HG03469 (cell line): ENCODE measurements at regions not wholly inside any gene's neighbourhood (a gene's known extent, or its start where the extent isn't known, plus 50 kb on each side); places are given as distances from the start of the nearest gene placed in this dataset.

Experiments
- ATAC-seq: cut with Tn5 transposase; IDR thresholded peaks from one replicate; pipeline ENCODE4 v1.9.1; 2021; ENCODE audit warnings: mild to moderate bottlenecking, moderate library complexity, moderate number of reproducible peaks; ENCODE audit not compliant: unreplicated experiment

DNA sequence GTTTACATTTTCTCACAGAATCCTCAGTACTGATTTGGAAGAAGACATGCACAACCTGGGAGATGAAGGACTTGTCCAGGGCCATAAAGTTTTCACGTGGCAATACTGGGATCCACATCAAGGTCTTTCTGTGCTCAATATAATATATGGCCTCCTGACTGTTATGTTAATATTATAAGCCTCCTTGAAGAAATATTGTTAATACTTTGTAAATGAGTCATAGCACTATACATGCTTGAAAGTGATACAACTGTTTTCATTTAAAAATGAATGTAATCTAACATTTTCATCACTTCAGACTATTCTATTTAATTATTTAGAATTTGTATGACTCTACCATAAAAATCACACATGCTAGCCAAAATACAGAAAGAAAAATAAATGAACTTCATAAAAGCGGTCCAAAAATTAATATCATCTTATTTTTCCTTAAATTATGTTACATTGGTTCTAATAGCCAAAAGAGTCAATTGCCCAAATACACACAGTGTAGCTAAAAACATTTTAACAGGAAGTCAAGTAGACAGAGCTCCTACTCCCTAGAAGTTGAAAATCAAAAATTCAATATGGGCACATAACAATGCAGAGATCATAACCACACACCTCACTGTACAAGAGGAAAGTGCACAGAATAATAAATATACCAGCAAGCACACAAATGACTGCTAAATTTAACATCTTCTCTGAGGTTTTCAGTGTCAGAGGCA, 188.0 kb upstream of the HDDC2 start:
- ATAC-seq, result no peak

DNA sequence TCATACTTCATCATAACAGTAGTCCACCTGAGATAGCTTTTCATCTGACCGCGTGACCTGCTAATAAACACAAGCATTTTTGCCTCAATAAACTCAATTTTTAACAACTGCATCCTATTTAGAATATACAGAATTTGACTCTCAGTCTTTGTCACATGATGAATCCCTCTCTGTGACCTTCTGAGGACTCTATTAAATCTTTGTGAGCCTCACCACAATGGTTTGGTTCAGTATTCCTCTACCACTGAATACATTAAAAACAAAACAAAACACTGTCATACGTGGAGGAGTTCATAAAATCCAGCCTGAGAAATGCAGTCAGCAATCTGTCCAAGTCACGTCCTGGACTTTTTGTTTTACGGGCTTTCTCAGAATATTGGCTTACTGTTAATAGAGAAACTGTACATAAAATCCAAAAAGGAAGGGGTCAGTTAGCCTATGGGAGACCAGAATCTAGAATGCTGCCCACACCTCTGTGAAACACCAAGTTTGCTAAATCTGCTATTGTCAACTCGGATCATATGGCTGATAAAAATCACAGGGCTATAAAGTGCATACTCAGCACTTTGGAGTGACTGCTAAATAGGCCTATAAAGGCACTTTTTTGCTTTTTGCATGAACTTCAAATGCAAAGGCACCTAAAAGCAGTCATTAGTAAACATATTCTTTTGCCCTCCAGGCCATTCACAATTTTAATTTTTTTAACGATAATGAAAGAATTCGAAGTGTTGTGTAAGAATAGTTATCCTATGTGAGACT, 190.3 kb upstream of the HDDC2 start:
- no peak for ATAC-seq

DNA sequence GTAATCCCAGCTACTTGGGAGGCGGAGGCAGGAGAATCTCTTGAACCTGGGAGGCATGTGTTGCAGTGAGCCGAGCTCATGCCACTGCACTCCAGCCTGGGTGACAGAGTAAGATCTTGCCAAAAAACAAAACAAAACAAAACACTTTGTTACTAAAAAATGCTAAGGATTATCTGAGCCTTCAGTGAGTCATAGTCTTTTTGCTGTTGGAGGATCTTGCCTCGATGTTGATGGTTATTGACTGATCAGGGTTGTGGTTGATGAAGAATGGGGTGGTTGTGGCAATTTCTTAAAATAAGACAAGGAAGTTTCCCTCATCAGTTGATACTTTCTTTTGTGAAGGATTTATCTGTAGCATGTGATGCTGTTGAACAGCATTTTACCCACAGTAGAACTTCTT, 196.8 kb upstream of the HDDC2 start:
- no peak for ATAC-seq

DNA sequence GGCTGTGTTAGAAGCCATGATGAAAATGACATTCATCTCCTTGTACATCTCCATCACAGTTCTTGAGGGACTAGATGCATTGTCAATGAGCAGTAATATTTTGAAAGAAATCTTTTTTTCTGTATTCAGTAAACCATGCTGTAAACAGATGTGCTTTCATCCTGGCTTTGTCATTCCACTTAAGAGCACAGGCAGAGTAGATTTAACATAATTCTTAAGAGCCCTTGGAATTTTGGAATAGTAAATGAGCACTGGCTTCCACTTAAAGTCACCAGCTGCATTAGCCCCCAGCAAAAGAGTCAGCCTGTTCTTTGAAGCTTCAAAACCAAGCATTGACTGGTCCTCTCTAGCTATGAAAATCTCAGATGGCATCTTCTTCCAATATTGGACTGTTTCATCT, 197.8 kb upstream of the HDDC2 start:
- no peak for ATAC-seq

DNA sequence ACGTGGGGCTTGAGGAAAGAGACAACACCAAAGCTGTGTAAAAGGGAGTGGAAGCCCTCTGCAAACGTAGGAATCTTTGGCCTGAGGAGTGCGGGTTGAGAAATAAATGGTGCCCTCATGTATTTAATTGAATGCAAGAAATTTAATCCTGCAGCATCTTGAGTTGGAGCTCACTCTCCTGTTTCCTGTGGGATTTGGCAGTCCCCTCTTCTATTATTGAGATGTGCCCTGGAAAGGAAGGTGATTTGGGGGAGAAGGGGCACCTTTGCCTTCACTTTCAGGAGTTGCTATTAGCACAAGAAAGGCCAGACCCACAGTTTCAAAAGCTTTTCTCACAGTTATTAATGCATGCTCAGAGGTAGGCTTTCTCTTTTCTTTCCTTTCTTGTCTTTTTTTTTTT, 201.4 kb upstream of the HDDC2 start:
- ATAC-seq, result no peak

DNA sequence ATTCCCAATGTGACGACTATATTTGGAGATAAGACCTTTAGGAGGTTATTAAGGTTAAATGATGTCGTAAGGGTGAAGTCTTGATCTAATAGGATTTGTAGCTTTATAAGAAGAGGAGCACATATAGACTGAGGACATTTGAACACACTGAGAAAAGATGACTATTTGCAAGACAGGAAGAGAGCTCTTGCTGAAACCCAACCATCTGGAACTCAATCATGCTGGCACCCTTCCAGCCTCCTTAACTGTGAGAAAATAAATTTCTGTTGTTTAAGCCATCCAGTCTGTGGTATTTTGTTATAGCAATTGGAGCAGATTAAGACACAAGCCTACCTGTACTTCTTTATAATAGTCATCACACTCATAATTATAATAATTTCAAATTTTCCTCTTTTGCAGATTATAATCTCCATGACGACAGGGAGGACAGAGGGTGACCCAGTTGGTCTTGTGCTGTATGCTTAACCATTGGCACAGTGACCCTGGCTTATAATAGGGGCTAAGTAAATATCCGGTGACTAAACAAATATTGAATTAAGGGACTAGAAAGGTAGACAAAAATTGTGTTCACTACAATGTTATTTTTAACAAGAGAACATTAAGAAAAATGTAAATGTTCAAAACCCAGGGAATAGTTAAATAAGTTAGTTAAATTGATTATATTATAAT, 206.4 kb upstream of the HDDC2 start:
- peak; percentile 42 for ATAC-seq

DNA sequence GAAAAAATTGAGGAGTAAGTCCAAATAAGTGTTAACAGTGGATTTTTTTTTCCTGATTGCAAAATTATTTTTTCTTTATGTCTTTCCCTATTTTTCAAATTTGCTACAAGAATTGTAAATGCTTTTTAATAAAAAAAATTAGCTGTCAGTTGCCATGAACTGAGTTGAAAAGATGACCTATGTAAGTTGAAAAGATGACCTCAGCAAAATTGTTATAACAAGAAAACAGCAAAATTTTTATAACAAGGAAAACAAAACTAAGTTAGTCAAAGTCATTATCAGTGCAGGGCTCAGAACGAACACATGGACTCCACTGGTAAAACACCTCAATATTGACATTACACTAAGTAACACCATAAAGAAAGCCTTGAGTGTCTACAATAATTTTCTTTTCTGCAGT, 207.0 kb upstream of the HDDC2 start:
- ATAC-seq, result no peak

DNA sequence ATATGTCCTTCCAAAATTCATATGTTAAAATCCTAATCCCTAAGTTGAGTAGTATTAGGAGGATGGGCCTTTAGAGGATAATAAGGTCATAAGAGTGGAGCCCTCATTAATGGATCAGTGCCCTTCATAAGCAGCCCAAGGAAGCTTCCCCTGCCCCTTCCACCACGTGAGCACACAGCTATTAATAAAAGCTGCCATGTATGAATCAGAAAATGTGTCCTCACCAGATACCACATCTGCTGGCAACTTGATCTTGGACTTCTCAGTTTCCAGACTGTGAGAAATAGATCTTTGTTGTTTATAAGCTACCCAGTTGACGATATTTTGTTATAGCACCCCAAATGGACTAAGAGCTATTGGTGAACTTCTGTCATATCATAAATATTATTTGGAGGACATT, 207.7 kb upstream of the HDDC2 start:
- ATAC-seq, result no peak

DNA sequence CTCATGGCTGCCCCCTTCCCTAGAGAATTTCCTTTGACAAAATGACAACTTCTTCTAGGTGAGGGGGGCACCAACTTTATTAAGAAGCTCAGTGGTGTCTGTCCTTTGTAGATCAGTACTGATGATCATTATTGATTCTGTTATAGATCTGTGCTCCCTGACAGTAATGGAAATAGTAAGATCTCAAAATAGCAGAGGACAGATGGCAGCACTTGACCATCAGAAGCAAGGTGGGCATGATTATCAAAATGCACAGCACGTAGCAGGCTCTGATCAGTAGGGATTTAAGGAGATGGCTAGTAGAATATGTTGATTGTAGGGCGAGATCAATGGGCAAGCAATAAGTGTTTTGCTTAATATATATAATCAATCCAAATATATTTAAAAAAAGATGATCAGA, 208.6 kb upstream of the HDDC2 start:
- ATAC-seq, result no peak

DNA sequence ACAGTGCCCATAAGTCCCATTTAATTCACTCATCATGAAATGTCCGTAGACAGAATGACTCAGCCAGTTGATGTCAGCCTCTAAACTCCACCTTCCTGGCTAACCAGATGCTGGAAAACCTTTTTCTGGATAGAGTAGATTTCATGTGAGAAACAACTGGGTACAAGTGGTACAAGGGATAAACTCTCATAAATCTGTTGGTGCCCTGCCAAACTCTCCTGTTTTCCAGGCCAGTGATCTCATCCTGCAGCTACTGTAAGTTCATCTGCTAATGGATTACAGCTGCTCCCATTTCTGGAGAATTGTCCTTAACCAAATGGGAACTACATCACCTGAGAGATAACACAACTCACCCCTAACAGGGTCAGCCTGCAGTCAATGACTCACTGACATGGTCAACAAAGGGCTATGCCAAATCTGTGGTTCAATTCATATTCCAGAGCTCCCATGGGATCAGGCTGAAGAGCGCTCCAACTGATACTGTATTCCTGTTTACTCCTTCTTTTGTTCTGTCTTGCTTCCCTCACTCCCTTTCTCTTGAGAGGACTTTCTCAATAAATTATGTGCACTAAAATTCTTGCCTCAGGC, 210.1 kb upstream of the HDDC2 start:
- ATAC-seq, result no peak

DNA sequence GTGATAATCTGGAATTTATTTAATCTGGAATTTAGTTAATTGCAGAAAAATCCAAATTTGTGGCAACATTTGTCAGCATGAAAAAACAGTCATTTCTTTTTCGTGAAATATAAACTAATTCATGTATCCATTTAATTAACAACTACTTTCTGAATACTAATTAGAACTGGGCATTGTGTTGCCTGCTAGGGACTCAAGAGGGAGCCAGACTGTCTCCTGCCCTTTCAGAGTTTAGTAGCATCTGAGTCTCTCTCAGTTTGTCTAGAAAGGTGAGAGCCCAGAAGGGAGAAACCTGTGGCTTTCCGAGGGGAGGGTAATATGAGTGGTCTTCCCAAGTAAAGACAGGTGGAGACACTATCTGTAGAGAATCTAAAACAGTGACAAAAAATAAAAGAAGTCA, 210.9 kb upstream of the HDDC2 start:
- ATAC-seq, result peak; percentile 57

DNA sequence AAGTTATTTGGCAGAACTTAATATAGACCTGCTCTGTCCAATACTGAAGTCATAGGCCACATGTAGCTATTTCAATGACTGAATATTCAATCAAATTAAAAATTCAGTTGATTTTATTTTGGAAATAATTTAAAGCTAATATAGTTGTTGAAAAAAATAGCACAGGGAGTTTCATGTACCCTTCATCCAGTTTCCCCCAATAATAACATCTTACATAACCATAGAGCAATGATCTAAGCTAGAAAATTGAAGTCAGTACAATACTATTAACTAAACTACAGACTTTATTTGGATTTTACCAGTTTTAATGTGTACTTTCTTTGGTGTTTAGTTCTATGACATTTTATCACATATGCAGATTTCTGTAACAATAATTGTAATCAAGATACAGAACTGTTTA, 212.2 kb upstream of the HDDC2 start:
- no peak for ATAC-seq

DNA sequence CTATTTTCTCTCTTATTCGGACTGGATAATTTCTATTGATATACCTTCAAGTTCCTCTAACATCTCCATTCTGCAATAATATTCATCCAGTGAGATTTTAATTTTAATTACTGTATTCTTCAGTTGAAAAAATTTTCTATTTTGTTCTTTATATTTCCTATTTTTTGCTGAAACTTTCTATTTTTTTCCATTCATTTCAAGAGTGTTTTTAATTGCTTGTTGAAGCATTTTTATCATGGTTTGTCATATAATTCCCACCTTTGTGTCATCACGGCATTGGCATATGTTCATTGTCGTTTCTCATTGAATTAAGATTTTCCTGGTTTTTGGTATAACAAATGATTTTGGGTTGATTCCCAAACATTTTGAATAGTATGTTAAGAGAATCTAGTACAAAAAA, 214.9 kb upstream of the HDDC2 start:
- ATAC-seq, result no peak

DNA sequence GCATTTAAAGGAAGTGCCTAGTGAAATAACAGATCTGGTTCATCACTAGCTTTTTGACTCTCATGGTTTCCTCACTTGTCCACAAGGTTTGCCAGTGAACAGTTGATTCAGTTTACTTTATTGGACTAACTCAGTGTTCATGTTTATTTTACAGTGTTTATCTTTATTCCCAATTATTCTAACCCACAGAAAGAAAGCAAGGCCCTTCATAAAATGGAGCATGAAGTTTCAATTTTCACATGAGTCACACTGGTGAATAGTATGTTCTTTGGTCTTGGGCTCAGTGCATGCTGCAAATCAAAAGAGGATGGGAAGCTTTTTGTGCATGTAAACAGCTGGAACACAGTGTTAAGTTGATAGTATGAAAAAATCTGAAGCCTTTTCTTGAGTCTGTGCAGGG, 217.6 kb upstream of the HDDC2 start:
- ATAC-seq, result no peak

DNA sequence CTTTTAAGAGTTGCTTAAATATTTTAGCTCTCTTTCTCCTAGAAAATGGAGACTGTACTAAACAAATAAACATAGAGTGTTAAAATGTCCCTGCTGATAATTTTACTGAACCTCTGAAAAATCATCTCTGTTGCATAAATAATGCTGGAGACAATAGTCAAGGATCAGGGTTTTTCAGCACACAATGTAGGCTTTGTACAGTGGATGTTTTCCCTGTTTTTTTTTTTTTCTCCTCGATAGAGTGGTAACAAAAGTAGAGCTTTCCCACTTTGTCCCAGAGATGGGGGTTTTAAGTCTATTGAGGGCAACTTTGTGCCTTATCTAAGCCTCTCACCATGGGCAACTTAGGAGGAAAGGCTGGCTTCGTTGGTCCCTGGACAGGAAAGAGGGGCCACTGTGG, 222.6 kb upstream of the HDDC2 start:
- no peak for ATAC-seq

DNA sequence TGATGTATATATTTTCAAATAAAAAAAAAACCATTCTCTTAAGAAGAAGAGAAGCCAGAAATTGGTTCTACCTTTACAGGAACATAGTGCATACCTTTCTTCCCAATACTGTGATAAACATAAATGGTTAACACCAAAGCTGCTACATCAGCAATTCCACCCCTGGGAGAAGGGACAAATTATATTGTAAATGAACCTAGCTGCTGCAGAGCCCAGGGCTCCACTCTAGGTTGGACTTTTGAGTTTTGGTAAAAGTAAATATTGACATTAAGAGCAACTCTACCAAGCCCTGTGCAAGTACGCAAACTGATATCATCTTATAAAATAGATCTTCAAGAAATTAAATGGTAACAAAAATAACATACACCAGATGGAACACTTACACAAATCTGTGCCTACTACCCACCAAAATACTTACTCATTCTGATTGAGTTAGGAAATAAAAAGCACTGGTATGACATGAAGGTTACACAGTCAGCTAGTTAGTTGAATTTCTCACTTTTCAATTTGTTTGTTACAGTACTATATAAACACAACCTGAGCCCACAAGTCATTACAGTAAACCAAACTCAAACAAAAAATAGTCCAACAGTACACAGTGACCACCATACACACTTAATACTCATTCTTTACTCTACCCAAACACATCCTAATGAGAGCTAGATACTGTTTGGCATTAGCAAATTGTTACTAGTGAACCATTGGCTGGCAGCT, 223.3 kb upstream of the HEY2 start:
- no peak for ATAC-seq

DNA sequence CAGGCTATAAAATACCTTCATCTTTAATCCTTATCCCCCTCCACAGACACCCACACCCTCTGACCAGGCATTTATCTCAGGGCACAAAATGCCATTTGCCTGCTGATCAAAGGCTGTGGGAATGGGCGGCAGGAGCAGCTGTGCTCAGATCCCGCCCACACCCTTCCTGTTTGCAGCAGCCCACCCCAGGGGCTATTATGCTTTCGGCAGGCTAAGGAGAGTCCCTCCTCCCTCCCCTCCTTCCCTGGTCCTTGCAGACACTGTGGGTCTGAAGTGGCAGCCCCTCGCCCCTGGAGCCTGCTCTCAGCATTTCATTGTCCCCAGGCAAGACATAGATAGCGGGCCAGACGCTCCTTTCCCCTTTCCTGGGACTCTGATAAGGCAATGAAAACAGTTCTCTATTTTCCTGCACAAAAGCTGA, 220.8 kb upstream of the HEY2 start:
- ATAC-seq, result no peak

DNA sequence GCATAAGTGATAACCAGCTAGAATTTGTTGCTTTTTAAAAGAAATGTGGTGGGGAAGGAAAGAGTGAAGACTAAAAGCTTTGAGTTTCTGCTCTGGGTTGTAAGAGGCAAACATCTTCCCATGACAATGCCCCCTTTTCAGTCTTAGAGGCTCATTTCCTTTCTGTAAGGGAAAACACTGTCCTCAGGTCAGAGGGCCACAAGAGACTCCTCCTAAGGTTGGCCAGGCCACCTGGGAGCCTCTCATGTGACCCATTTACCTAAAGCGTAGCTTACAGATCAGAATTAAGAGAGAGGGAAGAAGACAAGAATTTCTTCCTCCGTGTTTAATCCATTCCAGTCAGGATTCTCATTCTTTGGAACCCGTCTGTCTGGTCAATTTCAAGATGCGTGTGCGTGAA, 220.4 kb upstream of the HEY2 start:
- ATAC-seq, result no peak

DNA sequence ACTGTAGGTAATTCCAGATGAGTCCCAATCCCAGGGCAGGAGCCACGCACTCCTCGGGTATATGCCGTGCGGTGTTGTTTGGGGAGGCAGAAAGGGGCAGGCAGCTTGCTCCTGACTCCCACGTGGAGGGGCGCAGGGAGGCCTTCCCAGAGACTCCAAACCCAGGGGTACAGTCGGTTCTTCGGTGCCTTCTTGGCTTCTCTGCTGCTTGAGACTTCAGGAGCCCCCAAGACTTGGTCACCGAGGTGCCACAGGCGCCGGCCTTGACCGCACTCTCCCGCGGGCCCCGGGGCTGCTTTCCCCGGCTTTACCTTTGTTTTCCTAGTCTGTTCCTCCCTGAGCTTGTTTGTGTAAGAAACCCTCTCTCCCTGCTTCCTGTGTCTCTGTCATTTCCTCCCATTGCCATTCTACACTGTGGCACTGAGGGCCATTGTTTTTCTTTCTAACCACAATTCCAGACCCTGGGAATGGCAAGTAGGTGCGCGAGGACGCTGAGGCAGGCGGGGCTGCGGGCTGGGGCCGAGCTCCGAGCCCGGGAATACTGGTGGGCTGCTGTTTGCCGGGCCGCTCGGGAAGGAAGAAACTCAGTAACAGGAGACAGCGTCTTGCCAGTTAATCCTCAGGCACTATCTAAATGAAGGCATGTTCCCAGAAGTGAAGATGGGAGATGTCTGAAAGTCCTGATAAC, 215.6 kb upstream of the HEY2 start:
- ATAC-seq, result no peak

DNA sequence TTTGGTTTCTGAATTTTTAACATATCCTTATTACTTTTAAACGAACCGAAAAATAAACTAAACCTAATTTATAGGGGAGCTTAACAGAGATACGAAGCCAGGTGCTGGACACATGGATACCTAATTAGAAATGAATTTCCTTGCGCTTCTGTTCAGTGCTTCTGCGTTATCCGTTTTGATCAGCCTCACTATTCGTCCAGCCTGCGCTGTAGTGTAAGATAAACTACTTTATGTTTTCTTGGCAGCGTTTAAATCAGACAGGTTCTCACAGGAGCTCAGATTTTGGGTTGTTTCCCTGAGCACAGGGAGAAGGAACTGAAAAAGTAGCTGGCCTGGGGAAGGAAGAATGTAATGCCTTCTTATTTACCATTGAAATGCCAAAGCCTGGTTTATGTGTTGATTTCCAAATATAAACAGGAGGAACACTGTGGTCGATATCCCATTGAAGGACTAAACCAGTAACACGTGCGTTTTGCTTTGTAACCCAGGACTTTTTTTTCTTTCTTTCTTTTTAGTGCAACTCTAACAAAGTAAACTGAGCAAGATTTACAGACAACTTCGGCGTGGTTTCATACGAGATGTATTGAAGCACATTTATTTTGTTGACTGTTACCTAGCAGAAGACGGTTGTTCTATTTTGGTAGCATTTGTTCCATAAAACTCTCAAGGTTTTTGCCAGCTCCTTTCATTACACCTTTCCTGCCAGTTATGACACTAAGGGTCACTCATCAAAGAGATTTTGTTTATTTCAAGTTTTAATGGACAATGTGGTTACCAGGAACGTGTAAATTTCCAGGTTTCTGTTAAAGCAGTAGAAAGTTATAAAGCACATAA, 214.8 kb upstream of the HEY2 start:
- ATAC-seq, result no peak
